ENCODE measurements at regions not wholly inside any gene's neighbourhood (a gene's known extent, or its start where the extent isn't known, plus 50 kb on each side); places are given as distances from the start of the nearest gene placed in this dataset.

DNA sequence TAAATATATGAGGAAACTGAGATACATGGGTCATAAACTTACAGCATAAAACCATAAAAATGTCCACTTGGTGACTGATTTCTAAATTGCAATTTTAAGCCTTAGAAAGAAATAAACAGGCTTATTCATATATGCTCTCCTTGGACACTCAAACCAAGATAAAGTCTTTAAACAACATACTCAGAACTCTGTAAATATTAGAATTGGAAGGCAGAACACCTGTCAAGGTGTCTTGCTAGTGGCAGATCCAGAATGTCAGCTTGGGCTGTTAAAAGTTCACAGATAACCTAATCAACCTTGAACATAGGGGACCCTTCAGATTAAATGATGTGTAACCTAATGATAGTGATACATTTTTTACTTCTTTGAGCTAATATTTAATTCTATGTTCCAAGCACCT, 208.1 kb upstream of the ARSJ start:
- H3K4me3 ChIP-seq (ENCODE audit: control insufficient read depth, low read depth, low read length), result no peak overlapping the region
- DNase-seq (ENCODE audit: low read depth), result no peak
- TF ChIP-seq, protein P1, sequence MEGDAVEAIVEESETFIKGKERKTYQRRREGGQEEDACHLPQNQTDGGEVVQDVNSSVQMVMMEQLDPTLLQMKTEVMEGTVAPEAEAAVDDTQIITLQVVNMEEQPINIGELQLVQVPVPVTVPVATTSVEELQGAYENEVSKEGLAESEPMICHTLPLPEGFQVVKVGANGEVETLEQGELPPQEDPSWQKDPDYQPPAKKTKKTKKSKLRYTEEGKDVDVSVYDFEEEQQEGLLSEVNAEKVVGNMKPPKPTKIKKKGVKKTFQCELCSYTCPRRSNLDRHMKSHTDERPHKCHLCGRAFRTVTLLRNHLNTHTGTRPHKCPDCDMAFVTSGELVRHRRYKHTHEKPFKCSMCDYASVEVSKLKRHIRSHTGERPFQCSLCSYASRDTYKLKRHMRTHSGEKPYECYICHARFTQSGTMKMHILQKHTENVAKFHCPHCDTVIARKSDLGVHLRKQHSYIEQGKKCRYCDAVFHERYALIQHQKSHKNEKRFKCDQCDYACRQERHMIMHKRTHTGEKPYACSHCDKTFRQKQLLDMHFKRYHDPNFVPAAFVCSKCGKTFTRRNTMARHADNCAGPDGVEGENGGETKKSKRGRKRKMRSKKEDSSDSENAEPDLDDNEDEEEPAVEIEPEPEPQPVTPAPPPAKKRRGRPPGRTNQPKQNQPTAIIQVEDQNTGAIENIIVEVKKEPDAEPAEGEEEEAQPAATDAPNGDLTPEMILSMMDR (conservative IDR thresholded peaks at IDR 0.05; ENCODE audit: control insufficient read depth, insufficient read depth, low read depth, low read length), result no peak

DNA sequence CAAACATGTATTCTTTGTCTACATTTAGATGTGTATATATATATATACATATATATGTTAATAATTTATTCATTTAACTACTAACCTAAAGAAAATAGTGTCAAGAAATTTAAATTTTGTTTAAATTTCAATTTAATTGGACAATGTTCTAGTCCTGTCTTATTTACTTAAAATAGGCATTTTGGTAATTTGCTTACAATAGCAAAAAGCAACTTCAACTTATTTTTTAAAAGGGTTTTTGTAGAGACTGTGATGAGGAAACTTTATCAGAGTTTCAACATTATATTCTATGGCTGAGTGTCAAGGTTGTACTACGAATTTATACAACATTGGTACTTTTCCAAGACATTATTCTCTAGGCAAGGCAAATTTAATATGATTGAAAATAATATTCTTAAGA, 212.0 kb upstream of the ARSJ start:
- DNase-seq (ENCODE audit: low read depth), result no peak
- H3K4me3 ChIP-seq (ENCODE audit: control insufficient read depth, low read depth, low read length), result no peak overlapping the region
- TF ChIP-seq, protein P1 (conservative IDR thresholded peaks at IDR 0.05; ENCODE audit: control insufficient read depth, insufficient read depth, low read depth, low read length), result no peak

DNA sequence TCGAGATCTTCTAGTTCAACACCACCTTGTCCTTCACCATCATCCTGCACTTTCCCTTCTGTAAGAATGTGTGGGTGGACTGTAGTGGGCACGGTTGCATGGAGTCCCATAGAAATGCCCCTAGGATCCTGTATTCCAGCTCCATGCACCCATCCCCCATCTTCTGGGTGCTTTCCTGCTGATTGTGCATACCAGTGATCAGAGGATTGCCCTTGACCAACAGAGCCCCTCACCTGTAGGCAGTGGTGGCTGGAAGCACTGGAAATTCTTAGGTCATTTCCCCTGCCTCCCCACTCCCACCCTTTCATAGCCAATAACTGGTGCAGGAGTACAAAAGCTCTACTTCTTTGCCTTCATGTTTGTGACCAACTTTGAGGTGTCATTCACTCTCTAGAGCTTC, 213.4 kb upstream of the ARSJ start:
- TF ChIP-seq, protein P1 (conservative IDR thresholded peaks at IDR 0.05; ENCODE audit: control insufficient read depth, insufficient read depth, low read depth, low read length), result no peak
- no peak for DNase-seq (ENCODE audit: low read depth)
- no peak overlapping the region for H3K4me3 ChIP-seq (ENCODE audit: control insufficient read depth, low read depth, low read length)

DNA sequence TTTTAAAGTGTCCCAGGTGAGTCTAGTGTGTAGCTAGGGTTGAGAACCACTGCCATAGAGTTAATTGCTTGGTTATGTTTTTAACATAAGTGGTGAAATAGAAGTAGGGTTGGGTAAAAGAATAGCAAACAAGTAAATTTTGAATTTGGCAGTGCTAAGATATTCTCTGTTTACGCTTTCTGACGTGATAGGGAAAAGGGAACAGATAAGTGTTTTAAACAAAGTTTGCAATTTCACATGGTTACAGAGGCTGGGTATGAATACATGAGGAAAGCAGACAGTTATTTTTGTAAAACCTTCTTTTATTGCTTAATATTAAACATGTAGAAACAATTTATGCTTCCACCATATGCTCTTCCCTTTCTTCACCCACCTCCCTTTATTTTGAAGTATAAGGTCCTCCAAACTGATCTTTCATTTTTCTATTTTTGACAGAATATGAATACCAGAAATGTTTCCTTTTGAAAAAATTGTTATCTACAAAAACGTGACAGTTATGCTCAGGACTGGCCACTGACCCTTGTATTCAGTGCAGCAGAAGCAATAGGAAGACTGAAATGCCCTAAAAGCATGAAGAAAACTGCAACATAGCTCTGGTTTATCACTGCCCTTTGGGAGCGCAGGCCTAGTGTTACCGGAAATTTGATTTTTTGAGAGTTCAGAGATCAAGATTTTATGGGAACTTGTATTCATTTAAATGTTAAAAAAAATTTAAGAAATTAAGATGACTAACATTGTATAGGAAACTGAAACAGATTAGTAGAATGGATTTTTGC, 214.4 kb upstream of the ARSJ start:
- H3K4me3 ChIP-seq (ENCODE audit: control insufficient read depth, low read depth, low read length), result no peak overlapping the region
- TF ChIP-seq, protein P1 (conservative IDR thresholded peaks at IDR 0.05; ENCODE audit: control insufficient read depth, insufficient read depth, low read depth, low read length), result no peak
- no peak for DNase-seq (ENCODE audit: low read depth)

DNA sequence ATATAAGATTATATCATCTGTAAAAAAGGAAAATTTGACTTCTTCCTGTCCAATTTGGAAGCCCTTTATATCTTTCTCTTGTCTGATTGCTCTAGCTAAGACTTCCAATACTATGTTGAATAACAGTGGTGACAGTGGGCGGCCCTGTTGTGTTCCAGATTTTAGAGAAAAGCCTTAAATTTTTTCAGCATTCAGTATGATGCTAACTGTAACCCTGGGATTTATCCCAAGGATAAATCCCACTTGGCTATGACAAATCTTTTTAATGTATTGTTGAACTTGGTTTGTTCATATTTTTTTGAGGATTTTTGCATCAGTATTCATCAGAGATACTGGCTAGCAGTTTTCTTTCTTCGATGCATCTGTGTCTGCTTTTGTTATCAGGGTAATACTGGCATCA, 217.2 kb upstream of the ARSJ start:
- TF ChIP-seq, protein P1 (conservative IDR thresholded peaks at IDR 0.05; ENCODE audit: control insufficient read depth, insufficient read depth, low read depth, low read length), result no peak
- no peak for DNase-seq (ENCODE audit: low read depth)

DNA sequence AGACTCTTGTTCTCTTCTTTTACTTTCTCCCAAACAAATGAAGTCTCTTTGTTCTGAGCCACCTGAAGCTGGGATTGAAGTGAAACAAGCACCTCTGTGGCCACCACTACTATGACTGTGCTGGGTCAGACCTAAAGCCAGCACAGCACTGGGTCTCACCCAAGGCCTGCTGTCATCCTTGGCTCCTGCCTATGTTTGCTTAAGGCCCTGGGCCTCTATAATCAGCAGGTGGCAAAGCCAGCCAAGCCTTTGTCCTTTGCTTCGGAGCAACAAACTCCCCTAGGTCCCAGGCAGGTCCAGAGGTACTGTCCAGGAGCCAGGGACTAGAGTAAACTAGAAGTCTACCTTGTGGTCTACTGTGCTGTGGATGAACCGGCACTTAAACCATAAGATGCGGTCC, 220.6 kb upstream of the ARSJ start:
- DNase-seq (ENCODE audit: low read depth), result no peak
- no peak overlapping the region for H3K4me3 ChIP-seq (ENCODE audit: control insufficient read depth, low read depth, low read length)
- TF ChIP-seq, protein P1 (conservative IDR thresholded peaks at IDR 0.05; ENCODE audit: control insufficient read depth, insufficient read depth, low read depth, low read length), result no peak

More for the DNA sequence above, 217.2 kb upstream of the ARSJ start:
- no peak overlapping the region for H3K4me3 ChIP-seq (ENCODE audit: control insufficient read depth, low read depth, low read length)

All from fibroblast of mammary gland (primary cell).